BE2C (cell line): ENCODE measurements at regions not wholly inside any gene's neighbourhood (a gene's known extent, or its start where the extent isn't known, plus 50 kb on each side); places are given as distances from the start of the nearest gene placed in this dataset.

ENCODE experiments used
- DNase-seq: peaks from one replicate; pipeline ENCODE4 v3.0.0-alpha.2; 2020
- H3K27me3 ChIP-seq: fragments of 250-450 bp; sonication (Bioruptor Pico); 2 replicates; pipeline ENCODE4 v1.5.1; 2020; ENCODE audit warnings: mild to moderate bottlenecking
- H3K36me3 ChIP-seq: fragments of 250-450 bp; sonication (Bioruptor Pico); 2 replicates; pipeline ENCODE4 v1.5.1; 2020; ENCODE audit warnings: mild to moderate bottlenecking
- H3K4me1 ChIP-seq: fragments of 250-450 bp; sonication (Bioruptor Pico); 2 replicates; pipeline ENCODE4 v1.5.1; 2020
- H3K4me3 ChIP-seq: 2 replicates; pipeline ENCODE4 v1.5.1; 2011; ENCODE audit warnings: low read depth, low read length
- H3K9me3 ChIP-seq: fragments of 250-450 bp; sonication (Bioruptor Pico); 2 replicates; pipeline ENCODE4 v1.5.1; 2020
- TF ChIP-seq, protein P1 (sequence below): IDR thresholded peaks from 2 replicates; pipeline ENCODE4 v1.5.1; 2012; ENCODE audit warnings: mild to moderate bottlenecking, low read depth, low read length

DNA sequence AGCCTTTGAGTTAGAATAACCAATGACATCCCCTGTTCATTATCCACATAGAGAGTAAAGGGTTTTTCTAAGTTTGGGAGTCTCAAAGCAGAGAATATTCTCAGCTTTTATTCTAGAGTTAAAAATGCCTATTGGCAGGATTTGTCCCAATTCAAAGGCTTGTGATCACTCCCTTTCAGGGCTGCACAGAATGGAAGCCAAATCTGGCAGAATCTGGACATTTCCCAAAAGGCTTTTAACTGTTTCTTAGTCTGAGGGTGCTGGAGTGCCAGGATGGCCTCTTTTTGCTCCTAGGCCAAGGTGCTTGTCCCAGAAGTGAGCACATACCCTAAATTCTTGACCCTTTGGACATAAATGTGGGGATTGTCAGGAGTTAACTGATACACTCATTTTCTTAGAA lies 556.6 kb downstream of the DOK5 start:
- TF ChIP-seq, protein P1, sequence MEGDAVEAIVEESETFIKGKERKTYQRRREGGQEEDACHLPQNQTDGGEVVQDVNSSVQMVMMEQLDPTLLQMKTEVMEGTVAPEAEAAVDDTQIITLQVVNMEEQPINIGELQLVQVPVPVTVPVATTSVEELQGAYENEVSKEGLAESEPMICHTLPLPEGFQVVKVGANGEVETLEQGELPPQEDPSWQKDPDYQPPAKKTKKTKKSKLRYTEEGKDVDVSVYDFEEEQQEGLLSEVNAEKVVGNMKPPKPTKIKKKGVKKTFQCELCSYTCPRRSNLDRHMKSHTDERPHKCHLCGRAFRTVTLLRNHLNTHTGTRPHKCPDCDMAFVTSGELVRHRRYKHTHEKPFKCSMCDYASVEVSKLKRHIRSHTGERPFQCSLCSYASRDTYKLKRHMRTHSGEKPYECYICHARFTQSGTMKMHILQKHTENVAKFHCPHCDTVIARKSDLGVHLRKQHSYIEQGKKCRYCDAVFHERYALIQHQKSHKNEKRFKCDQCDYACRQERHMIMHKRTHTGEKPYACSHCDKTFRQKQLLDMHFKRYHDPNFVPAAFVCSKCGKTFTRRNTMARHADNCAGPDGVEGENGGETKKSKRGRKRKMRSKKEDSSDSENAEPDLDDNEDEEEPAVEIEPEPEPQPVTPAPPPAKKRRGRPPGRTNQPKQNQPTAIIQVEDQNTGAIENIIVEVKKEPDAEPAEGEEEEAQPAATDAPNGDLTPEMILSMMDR, result no peak
- Histone ChIP-seq H3K36me3 (no peaks in the 10 kb centered on the region), H3K4me3 (no peak overlapping the region), H3K27me3 (no peaks in the 10 kb centered on the region), H3K4me1 (no peaks in the 10 kb centered on the region), H3K9me3 (no peaks in the 10 kb centered on the region)
- DNase-seq, result no peak

DNA sequence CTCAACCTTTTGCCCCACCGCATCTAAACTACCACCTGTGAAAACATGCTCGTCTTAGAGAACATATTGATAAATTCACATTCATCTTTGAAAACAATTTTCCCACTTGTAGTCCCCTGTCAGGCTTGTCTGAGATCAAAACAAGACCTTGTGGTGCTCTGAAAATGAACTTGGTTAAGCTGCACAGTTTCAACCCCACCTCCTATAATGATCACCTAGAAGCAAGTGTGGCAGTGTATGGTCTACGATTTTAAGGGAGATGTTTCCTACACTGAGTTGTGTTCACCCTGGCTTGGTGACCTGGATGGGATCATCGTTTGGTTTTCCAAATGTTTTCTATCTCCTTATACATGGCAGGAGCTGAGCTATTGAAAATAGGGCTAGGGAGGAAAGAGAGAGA lies 539.4 kb downstream of the DOK5 start:
- Histone ChIP-seq H3K9me3 (no peaks in the 10 kb centered on the region), H3K4me1 (peaks cover 4% of the 10 kb centered on the region; the same call in 1 of the 2 replicates), H3K4me3 (no peak overlapping the region), H3K27me3 (no peaks in the 10 kb centered on the region), H3K36me3 (no peaks in the 10 kb centered on the region)
- no peak for DNase-seq
- TF ChIP-seq, protein P1, result no peak

DNA sequence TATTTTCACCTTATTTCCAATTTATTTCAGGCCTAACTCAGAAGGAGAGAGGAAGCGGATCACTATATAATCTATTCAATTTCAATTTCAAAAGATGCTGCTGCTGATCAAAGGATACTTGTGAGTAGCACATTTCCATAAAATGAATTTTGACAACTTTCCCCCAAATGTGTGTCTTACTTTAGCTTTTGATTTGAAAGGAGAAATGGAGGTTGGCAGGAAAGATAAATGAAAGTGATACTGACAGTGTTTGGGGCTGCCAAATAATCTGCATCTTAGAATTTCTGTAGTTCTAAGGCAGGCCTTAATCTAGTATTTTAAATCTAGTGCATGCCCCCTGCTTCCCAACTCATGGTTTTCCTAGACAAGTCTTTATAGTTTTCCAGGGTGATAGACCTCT lies 535.4 kb downstream of the DOK5 start:
- Histone ChIP-seq H3K36me3 (no peaks in the 10 kb centered on the region), H3K9me3 (no peaks in the 10 kb centered on the region), H3K4me1 (no peaks in the 10 kb centered on the region), H3K27me3 (no peaks in the 10 kb centered on the region), H3K4me3 (no peak overlapping the region)
- DNase-seq, result no peak
- TF ChIP-seq, protein P1, result no peak

DNA sequence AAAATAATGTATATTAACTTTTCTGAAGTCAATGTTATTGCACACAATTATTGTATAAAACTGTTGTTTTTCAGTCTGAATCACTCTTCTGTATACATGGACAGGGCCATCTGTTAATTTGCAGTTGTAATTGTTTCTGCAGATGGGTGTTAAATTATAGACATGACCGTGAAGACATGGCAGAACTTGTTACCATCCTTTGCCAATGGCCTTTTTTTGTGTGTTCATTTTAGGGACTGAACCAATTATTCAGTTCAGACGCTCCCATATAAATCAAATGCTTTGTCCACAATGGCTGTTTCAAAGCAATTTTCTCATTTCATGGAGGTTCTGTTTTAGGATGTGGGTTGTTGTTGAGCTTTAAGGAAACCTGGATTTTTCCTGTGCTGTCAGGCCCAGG lies 533.7 kb downstream of the DOK5 start:
- TF ChIP-seq, protein P1, result no peak
- Histone ChIP-seq H3K9me3 (no peaks in the 10 kb centered on the region), H3K4me3 (no peak overlapping the region), H3K4me1 (no peaks in the 10 kb centered on the region), H3K36me3 (no peaks in the 10 kb centered on the region), H3K27me3 (no peaks in the 10 kb centered on the region)
- DNase-seq, result no peak

DNA sequence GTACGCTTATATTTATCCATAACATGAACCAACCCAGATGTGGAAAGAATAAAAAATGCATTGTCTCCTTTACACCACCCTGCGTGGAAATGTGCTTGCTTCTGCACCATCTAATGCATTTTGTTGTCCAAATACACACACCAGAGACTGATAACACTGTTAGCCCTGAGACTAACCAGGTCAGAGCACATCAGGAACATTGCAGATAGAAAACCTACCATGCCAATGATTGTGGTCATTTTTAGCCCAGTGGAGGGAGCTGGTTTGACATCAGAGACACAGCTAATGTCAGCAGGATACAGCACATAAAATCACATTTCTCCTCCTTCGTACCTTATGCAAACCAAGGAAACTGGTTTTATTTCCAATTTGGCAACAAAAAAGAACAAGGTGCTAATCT lies 528.7 kb downstream of the DOK5 start:
- H3K4me3 ChIP-seq, result no peak overlapping the region
- no peak for DNase-seq
- no peaks in the 10 kb centered on the region for H3K4me1 ChIP-seq
- H3K9me3 ChIP-seq, result no peaks in the 10 kb centered on the region
- TF ChIP-seq, protein P1, result peak; percentile 34
- no peaks in the 10 kb centered on the region for H3K36me3 ChIP-seq
- no peaks in the 10 kb centered on the region for H3K27me3 ChIP-seq

DNA sequence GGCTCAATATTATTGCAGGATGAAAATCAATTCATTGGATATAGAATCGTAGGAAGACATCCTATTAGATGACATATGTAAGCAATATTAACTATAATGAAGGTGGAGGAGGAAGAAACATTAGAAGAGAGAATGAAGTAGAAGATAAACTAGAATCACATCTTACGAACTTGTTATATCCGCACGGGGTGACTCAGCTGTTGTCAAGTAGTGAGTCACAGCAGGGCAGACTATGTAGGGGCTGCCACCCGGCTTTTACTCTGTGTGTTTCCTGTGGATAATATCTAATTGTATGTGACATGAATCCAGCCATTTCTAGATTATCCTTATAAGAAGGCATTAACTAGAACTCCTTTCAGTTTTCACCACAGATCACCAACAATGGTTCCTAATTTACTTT lies 520.2 kb downstream of the DOK5 start:
- Histone ChIP-seq H3K4me3 (peak overlapping the region; percentile 25; the same call in 1 of the 2 replicates), H3K9me3 (no peaks in the 10 kb centered on the region), H3K27me3 (no peaks in the 10 kb centered on the region), H3K36me3 (no peaks in the 10 kb centered on the region), H3K4me1 (no peaks in the 10 kb centered on the region)
- peak; percentile 27 for DNase-seq
- TF ChIP-seq, protein P1, result no peak
